ENCODE measurements at regions not wholly inside any gene's neighbourhood (a gene's known extent, or its start where the extent isn't known, plus 50 kb on each side); places are given as distances from the start of the nearest gene placed in this dataset.

GRCh38 chr2:129801575-129801974, 177.9 kb upstream of the RAB6C start:
- TF ChIP-seq POLR2A (IDR thresholded peaks at IDR 0.05) (no peak), CTCF (IDR thresholded peaks at IDR 0.05) (no peak)
